MM.1S (cell line): ENCODE measurements at regions not wholly inside any gene's neighbourhood (a gene's known extent, or its start where the extent isn't known, plus 50 kb on each side); places are given as distances from the start of the nearest gene placed in this dataset.

Source experiments
- EZH2 ChIP-seq: fragments of 300-600 bp; sonication (generic); optimal IDR thresholded peaks from 2 replicates; pipeline ENCODE3; 2017; ENCODE audit warnings: low read depth, mild to moderate bottlenecking, antibody characterized with exemption, low read length, mixed read lengths
- EZH2phosphoT487 ChIP-seq: fragments of 300-600 bp; sonication (generic); IDR thresholded peaks from 2 replicates; pipeline ENCODE4 v1.6.1; 2018; ENCODE audit warnings: antibody characterized with exemption, low read length
- TF ChIP-seq, protein P1 (sequence below): fragments of 300-600 bp; sonication (generic); IDR thresholded peaks from 2 replicates; pipeline ENCODE4 v1.5.1; 2016; ENCODE audit warnings: antibody characterized with exemption, low read length, mixed read lengths

DNA sequence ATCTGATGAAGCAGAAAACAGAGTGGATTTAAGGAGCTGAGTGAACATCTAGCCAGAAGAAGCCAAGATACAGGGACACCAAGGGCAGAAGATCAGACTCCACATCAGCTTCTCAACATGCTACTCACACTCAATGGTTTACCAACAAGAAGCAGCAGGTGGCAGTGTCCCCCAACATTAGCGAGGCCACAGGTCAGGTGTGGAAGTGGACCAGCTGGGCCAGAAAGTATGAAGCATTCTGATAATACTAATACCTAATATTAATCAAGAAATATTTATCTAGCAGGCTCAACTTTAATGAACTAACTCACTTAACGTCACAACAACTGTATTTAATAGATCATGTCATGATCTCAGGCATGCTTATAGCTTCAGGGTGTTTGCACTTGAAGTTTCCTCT lies 73.4 kb upstream of the TTC29 start:
- no peak for TF ChIP-seq EZH2
- TF ChIP-seq, protein P1, sequence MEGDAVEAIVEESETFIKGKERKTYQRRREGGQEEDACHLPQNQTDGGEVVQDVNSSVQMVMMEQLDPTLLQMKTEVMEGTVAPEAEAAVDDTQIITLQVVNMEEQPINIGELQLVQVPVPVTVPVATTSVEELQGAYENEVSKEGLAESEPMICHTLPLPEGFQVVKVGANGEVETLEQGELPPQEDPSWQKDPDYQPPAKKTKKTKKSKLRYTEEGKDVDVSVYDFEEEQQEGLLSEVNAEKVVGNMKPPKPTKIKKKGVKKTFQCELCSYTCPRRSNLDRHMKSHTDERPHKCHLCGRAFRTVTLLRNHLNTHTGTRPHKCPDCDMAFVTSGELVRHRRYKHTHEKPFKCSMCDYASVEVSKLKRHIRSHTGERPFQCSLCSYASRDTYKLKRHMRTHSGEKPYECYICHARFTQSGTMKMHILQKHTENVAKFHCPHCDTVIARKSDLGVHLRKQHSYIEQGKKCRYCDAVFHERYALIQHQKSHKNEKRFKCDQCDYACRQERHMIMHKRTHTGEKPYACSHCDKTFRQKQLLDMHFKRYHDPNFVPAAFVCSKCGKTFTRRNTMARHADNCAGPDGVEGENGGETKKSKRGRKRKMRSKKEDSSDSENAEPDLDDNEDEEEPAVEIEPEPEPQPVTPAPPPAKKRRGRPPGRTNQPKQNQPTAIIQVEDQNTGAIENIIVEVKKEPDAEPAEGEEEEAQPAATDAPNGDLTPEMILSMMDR = peak; percentile 71
- TF ChIP-seq EZH2phosphoT487 = no peak
